ENCODE measurements at regions not wholly inside any gene's neighbourhood (a gene's known extent, or its start where the extent isn't known, plus 50 kb on each side); places are given as distances from the start of the nearest gene placed in this dataset.
"Not testable (repeated sequence)": the region's sequence is repeated elsewhere in the genome, so short reads cannot be mapped to it uniquely, and the experiment has no call there.

DNA sequence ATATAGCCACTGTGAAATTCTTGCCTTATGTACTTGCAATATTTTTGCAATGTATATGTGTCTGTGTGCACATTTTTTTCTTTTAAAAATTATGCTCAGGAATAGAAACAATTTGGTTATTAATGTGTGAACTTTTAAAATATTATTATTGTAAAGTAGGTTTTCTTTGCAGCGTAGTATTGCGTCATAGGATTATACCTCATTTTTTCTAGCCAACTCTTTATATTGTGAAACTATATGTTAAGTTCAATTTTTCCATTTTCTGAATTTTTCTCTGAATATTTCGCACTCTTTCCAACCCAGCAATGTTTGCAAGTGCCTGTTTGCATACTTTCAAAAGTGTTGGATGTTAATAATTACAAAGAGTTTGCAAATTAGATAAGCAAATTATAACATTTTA is 471.6 kb upstream of the LMO3 start:
- DNase-seq: no peak

DNA sequence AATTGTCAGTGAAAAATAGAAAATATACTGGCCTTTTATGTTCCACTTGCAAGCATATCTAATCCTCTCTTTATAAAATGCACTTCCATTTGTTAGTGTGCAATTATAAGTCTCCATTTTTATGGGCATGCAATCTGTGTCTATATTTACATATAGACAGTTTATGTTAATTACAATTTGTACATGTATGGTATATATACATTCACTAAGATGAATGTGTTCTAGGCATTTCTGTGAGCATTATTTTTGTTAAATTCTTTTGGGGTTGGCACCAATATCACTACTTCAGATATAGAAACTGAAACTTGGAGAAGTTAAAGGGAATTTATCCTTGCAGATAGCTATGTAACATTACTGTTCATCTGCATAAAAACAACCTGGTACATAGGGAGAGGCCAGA is 470.8 kb upstream of the LMO3 start:
- DNase-seq: no peak

- no peak for DNase-seq
Measured at GRCh38 chr12:17076028-17076744, 470.2 kb upstream of the LMO3 start.

DNA sequence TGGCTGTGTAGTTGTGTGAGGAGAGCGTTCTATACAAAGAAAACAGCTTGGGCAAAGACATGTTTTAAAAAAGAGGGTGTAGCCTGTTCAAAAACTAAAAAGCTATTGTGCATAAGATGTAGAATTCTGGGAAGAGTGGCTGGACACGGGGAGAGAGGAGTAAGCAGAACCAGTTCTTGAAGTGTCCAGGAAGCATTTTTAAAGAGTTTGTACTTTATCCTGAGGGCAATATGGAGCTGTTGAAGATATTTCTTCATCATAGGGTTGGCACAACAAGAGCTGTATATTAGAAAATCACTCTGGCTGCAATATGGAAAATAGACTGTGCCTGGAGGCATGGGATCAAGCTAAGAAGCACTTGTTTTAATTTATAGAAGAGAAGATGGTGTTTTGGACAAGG is 458.9 kb upstream of the LMO3 start:
- no peak for DNase-seq

DNA sequence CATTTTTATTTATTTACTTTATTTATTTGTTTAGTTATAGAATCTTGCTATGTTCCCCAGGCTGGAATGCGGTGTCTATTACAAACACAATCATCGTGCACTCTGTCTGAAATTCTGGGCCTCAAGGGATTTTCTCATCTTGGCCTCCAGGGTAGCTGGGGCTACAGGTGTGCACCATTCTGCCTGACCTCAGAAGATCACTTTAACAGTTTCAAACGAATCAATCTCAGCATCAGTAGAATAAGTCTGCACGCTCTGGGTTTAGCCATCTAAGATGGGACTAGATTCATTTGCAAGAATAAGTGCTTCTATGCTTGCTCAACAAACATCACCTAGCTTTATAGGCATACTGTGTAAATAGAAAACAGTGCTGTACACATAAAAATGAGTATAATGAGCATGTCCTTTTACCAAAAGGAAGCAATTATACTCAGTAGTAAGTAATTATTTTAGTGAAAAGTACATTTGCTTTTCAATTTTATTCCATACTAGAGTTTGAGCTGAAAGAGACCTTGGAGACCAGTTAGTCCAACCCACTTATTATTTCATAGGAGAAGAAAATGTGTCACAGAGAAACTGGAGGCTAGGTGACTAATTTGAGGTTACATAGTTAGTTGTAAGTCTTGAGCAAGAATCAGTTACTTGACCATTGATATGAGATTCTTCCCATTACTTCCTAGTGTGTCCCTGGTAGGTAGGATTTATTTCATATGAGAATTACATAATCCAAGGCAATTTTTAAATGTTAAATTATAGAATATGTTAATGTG is 456.5 kb upstream of the LMO3 start:
- no peak for DNase-seq

DNA sequence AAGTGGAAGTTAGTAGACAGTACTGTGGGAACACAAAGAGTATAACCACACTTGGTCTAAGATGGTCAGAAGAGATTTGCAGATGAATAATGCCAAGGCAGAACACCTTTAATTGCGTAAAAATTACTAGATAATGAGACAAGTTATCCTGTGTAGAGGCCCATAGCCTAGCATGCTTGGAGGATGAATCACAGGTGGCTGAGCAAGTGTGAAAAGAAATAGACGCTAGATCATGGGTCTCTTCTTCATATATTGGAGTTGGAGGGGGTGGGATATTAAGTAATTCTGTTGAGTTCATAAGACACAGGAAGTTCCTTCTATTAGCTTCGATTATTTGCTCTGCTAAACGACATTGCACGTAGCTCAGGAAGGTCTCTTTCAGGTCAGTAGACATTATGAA is 454.3 kb upstream of the LMO3 start:
- DNase-seq: no peak

- DNase-seq: no peak
Measured at GRCh38 chr12:17056546-17056945, 450.6 kb upstream of the LMO3 start.

DNA sequence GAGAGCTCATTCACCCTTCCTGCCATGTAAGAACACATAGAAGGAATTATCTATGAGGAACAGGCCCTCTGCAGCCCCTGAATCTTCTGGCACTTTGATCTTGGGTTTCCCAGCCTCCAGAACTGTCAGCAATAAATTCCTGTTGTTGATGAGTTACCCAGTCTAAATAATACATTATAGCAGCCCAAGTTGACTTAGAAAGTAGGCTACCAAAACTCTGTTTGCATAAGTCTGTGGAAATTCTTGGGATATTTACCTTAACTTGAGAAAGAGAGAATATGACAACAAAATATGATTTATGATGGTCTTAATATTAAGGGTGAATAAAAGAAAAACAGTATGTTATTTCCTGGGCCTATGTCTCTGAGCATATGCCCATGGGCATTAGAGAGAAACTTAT is 433.0 kb upstream of the LMO3 start:
- no peak for DNase-seq

- no peak for DNase-seq
Measured at GRCh38 chr12:17035372-17035771, 429.4 kb upstream of the LMO3 start.

DNA sequence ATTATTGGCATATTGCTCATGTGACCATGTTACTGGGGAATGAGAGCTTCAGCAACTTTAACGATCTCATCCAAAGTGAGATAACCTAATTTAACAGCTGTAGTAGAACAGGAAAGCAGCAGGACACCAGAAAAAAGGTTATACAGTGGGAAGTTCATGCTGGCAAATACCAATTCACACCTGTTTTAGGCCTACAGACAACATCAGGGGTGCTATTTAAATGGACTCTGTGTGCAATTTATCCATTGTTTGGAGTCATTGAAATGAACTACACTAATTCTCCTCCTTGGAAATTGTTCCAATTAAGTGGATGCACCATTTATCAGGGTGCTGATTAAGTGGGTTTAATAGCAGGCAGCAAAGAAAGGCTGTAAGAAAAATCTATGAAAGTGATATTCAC is 424.4 kb upstream of the LMO3 start:
- DNase-seq: no peak

- DNase-seq: no peak
Measured at GRCh38 chr12:17028348-17028747, 422.4 kb upstream of the LMO3 start.

GRCh38 chr12:17025424-17025823 is 419.5 kb upstream of the LMO3 start:
- DNase-seq: not testable (repeated sequence)

- DNase-seq: no peak
Measured at GRCh38 chr12:17020765-17021164, 414.8 kb upstream of the LMO3 start.

DNA sequence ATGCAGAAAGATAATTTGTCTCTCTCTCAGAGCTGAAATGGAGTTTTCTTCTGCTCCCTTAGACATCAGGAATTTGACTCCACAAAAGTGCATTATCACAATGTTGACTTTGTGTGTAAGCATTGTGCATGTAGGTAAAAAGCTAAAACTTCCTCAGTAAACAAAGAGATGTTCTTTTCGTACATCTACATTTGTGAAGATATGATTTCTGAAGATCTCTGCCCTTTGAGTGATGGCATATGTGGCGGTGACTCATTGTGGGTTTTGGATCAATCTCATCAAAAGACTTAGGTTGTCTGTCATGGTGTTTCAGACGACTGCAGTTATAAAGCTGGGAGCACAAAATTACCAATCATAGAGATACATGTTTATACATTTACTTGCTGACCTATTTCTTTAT is 411.4 kb upstream of the LMO3 start:
- DNase-seq: no peak

DNA sequence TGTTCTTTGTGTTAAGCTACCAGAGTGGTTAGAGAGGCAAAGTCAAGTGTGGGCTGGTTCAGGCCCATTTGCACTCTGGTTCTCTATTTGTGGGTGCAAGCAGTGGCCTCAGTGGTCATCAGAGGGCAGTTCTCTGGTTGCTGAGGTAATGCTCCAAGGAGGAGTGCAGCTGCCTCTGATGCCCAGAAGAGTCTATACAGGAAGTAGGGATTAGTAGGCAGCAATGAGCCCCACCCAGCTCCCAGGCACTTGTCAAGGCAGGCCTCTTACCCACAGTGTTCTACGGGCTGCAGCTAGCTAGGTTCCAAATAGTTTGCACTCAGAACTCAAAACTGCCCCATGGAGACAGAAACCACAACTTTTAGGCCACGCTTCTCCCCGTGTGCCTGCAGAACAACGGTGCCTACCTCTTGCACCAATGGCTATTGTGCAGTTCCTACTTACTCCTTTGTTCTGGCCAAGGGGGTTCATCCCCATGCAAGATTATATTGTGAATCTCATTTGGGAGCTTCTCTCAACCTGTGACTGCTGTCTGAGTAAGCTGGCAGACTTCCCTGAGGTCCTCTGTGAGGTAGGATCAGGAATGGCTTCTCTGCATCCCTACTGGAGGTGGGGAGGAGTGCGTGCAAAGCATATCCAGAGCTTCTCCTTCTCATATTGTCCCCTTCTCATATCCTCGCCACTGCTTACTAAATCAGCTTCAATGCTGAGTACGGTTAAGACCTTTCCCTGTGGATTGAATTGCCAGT is 410.3 kb upstream of the LMO3 start:
- no peak for DNase-seq

GRCh38 chr12:17015501-17015900 is 409.5 kb upstream of the LMO3 start:
- DNase-seq: no peak

GRCh38 chr12:17007442-17008040 is 401.6 kb upstream of the LMO3 start:
- not testable (repeated sequence) for DNase-seq

- not testable (repeated sequence) for DNase-seq
Measured at GRCh38 chr12:16998538-16998937, 392.6 kb upstream of the LMO3 start.

- no peak for DNase-seq
Measured at GRCh38 chr12:16984484-16984883, 378.5 kb upstream of the LMO3 start.

- DNase-seq: no peak
Measured at GRCh38 chr12:16972923-16973770, 367.2 kb upstream of the LMO3 start.

- no peak for DNase-seq
Measured at GRCh38 chr12:16962889-16963288, 356.9 kb upstream of the LMO3 start.

GRCh38 chr12:16955083-16955657 is 349.2 kb upstream of the LMO3 start:
- no peak for DNase-seq
